NCI-H146 treated with DMSO at 0.1 percent for 48 hours (cell line): ENCODE measurements at regions not wholly inside any gene's neighbourhood (a gene's known extent, or its start where the extent isn't known, plus 50 kb on each side); places are given as distances from the start of the nearest gene placed in this dataset.
"Not testable (repeated sequence)": the region's sequence is repeated elsewhere in the genome, so short reads cannot be mapped to it uniquely, and the experiment has no call there.

Experiments used
- DNase-seq: peaks from one replicate; lab custom pipeline; 2025; ENCODE audit not compliant: unreplicated experiment; lab: John Stamatoyannopoulos, UW

- no peak for DNase-seq
Observed at GRCh38 chr6:94902974-94903628, 674.2 kb upstream of the MANEA start.

GRCh38 chr6:94899191-94899590, 678.1 kb upstream of the MANEA start:
- no peak for DNase-seq

GRCh38 chr6:94894300-94894699, 683.0 kb upstream of the MANEA start:
- no peak for DNase-seq

- no peak for DNase-seq
Observed at GRCh38 chr6:94893327-94893726, 684.0 kb upstream of the MANEA start.

- not testable (repeated sequence) for DNase-seq
Observed at GRCh38 chr6:94873819-94874218, 703.5 kb upstream of the MANEA start.

GRCh38 chr6:94862112-94862511, 715.2 kb upstream of the MANEA start:
- DNase-seq = no peak

GRCh38 chr6:94859924-94860323, 717.4 kb upstream of the MANEA start:
- DNase-seq = no peak

GRCh38 chr6:94856999-94857398, 720.3 kb upstream of the MANEA start:
- not testable (repeated sequence) for DNase-seq

- DNase-seq = not testable (repeated sequence)
Observed at GRCh38 chr6:94851329-94851728, 726.0 kb upstream of the MANEA start.

- no peak for DNase-seq
Observed at GRCh38 chr6:94845742-94846141, 731.6 kb upstream of the MANEA start.

- no peak for DNase-seq
Observed at GRCh38 chr6:94835264-94835663, 742.1 kb upstream of the MANEA start.

- DNase-seq = no peak
Observed at GRCh38 chr6:94813806-94814205, 763.5 kb upstream of the MANEA start.

- no peak for DNase-seq
Observed at GRCh38 chr6:94801344-94801743, 776.0 kb upstream of the MANEA start.

- no peak for DNase-seq
Observed at GRCh38 chr6:94785514-94785913, 791.8 kb upstream of the MANEA start.

GRCh38 chr6:94785081-94785480, 792.3 kb upstream of the MANEA start:
- DNase-seq = not testable (repeated sequence)

- no peak for DNase-seq
Observed at GRCh38 chr6:94769197-94769596, 808.1 kb upstream of the MANEA start.

- DNase-seq = no peak
Observed at GRCh38 chr6:94751641-94752329, 825.5 kb upstream of the MANEA start.

GRCh38 chr6:94736236-94736635, 841.1 kb upstream of the MANEA start:
- DNase-seq = peak; percentile 83

- DNase-seq = peak; percentile 72
Observed at GRCh38 chr6:94735270-94735669, 842.1 kb upstream of the MANEA start.

GRCh38 chr6:94734751-94735150, 842.6 kb upstream of the MANEA start:
- no peak for DNase-seq

- peak; percentile 31 for DNase-seq
Observed at GRCh38 chr6:94733066-94733465, 844.3 kb upstream of the MANEA start.

GRCh38 chr6:94727710-94728109, 849.6 kb upstream of the MANEA start:
- no peak for DNase-seq

- no peak for DNase-seq
Observed at GRCh38 chr6:94721459-94721858, 855.9 kb upstream of the MANEA start.
